IMR-90 (cell line): ENCODE measurements at regions not wholly inside any gene's neighbourhood (a gene's known extent, or its start where the extent isn't known, plus 50 kb on each side); places are given as distances from the start of the nearest gene placed in this dataset.

ENCODE experiments used
- ATAC-seq: fragments of 200-7000 bp; cut with Tn5 transposase; 2 replicates; pipeline ENCODE4 v1.9.1; 2020; ENCODE audit warnings: low read depth, mild to moderate bottlenecking, moderate library complexity
- BruUV-seq: library from RNA; stranded (reverse); fragments of 400-500 nt; replicated peaks from 2 replicates; lab custom pipeline; 2021; lab: Mats Ljungman, UMichigan
- CTCF ChIA-PET: fragments of 300-600 bp; formaldehyde crosslinking; extraction: SDS; loops from one replicate; lab custom pipeline; 2021; ENCODE audit warnings: antibody characterized with exemption; lab: Yijun Ruan, JAX
- POLR2A ChIA-PET: fragments of 300-600 bp; sonication (Branson Sonifier 250); formaldehyde crosslinking; loops from one replicate; lab custom pipeline; 2022; ENCODE audit warnings: antibody characterized with exemption; ENCODE audit not compliant: unreplicated experiment; lab: Charles Lee
- DNase-seq: peaks from one replicate; pipeline ENCODE4 v3.0.0; 2013
- H2AFZ ChIP-seq: replicated peaks from 2 replicates; pipeline ENCODE3; 2013; ENCODE audit warnings: low read length, mild to moderate bottlenecking; ENCODE audit not compliant: poor library complexity
- H2AK5ac ChIP-seq: 2 replicates; pipeline ENCODE4 v1.6.1; 2013; ENCODE audit warnings: low read depth, low read length, inconsistent platforms
- H2AK9ac ChIP-seq: replicated peaks from 2 replicates; pipeline ENCODE3; 2013; ENCODE audit warnings: mild to moderate bottlenecking, low read depth, low read length, moderate library complexity; ENCODE audit not compliant: poor library complexity
- H2BK120ac ChIP-seq: 2 replicates; pipeline ENCODE4 v1.6.1; 2013; ENCODE audit warnings: low read depth, low read length, inconsistent platforms
- H2BK15ac ChIP-seq: 3 replicates; pipeline ENCODE4 v1.6.1; 2013; ENCODE audit warnings: low read depth, low read length, inconsistent platforms
- H2BK20ac ChIP-seq: 2 replicates; pipeline ENCODE4 v1.6.1; 2013; ENCODE audit warnings: low read depth, mild to moderate bottlenecking, inconsistent platforms, low read length, moderate library complexity
- H2BK5ac ChIP-seq: 2 replicates; pipeline ENCODE4 v1.6.1; 2013; ENCODE audit warnings: mild to moderate bottlenecking, low read depth, low read length, inconsistent platforms; ENCODE audit not compliant: poor library complexity, severe bottlenecking
- H3K14ac ChIP-seq: replicated peaks from 2 replicates; pipeline ENCODE4 v1.6.1; 2013; ENCODE audit warnings: low read depth, low read length, inconsistent platforms
- H3K18ac ChIP-seq: 2 replicates; pipeline ENCODE4 v1.6.1; 2013; ENCODE audit warnings: low read depth, low read length, control low read depth
- H3K23ac ChIP-seq: 2 replicates; pipeline ENCODE4 v1.6.1; 2013; ENCODE audit warnings: low read depth, low read length, inconsistent platforms
- H3K27ac ChIP-seq: 2 replicates; pipeline ENCODE4 v1.5.1; 2013; ENCODE audit warnings: mild to moderate bottlenecking, control low read depth, low read length; ENCODE audit not compliant: insufficient read depth
- H3K27me3 ChIP-seq: 2 replicates; pipeline ENCODE4 v1.6.1; 2013; ENCODE audit warnings: low read length; ENCODE audit not compliant: control insufficient read depth, insufficient read depth
- H3K36me3 ChIP-seq: 2 replicates; pipeline ENCODE4 v1.6.1; 2013; ENCODE audit warnings: low read length, mixed read lengths; ENCODE audit not compliant: control insufficient read depth, insufficient read depth
- H3K4ac ChIP-seq: 2 replicates; pipeline ENCODE4 v1.6.1; 2013; ENCODE audit warnings: low read depth, low read length, inconsistent platforms
- H3K4me1 ChIP-seq: 2 replicates; pipeline ENCODE4 v1.6.1; 2013; ENCODE audit warnings: low read length, mixed read lengths; ENCODE audit not compliant: control insufficient read depth, insufficient read depth
- H3K4me2 ChIP-seq: 2 replicates; pipeline ENCODE4 v1.6.1; 2013; ENCODE audit warnings: low read depth, mild to moderate bottlenecking, control low read depth, low read length, moderate library complexity
- H3K4me3 ChIP-seq: 2 replicates; pipeline ENCODE4 v1.5.1; 2013; ENCODE audit warnings: low read depth, mild to moderate bottlenecking, control low read depth, low read length, moderate library complexity; ENCODE audit not compliant: insufficient read depth
- H3K56ac ChIP-seq: 2 replicates; pipeline ENCODE4 v1.6.1; 2013; ENCODE audit warnings: low read length, inconsistent platforms; ENCODE audit not compliant: insufficient read depth; ENCODE audit errors: extremely low read depth
- H3K79me1 ChIP-seq, 2 experiments: 2 replicates each; pipeline ENCODE4 v1.6.1; 2013; ENCODE audit warnings: low read length in 2 of 2, inconsistent platforms in 1 of 2, low read depth in 1 of 2
- H3K9ac ChIP-seq: 2 replicates; pipeline ENCODE4 v1.6.1; 2013; ENCODE audit warnings: low read depth, low read length, control low read depth
- H3K9me1 ChIP-seq: 2 replicates; pipeline ENCODE4 v1.6.1; 2013; ENCODE audit warnings: low read length, inconsistent platforms; ENCODE audit not compliant: insufficient read depth
- H3K9me3 ChIP-seq: 2 replicates; pipeline ENCODE4 v1.6.1; 2013; ENCODE audit warnings: low read length; ENCODE audit not compliant: control insufficient read depth, insufficient read depth
- H4K20me1 ChIP-seq: 2 replicates; pipeline ENCODE4 v1.6.1; 2013; ENCODE audit warnings: low read length, inconsistent platforms; ENCODE audit not compliant: insufficient read depth
- H4K5ac ChIP-seq: 2 replicates; pipeline ENCODE4 v1.6.1; 2013; ENCODE audit warnings: mild to moderate bottlenecking, low read depth, low read length, control low read depth
- H4K8ac ChIP-seq, 2 experiments: 2 replicates each; pipeline ENCODE4 v1.6.1; 2013; ENCODE audit warnings: low read depth in 2 of 2, low read length in 2 of 2, control low read depth in 1 of 2, inconsistent platforms in 1 of 2
- H4K91ac ChIP-seq: 2 replicates; pipeline ENCODE4 v1.6.1; 2013; ENCODE audit warnings: low read depth, low read length, inconsistent platforms; ENCODE audit not compliant: insufficient read depth
- CEBPB ChIP-seq: IDR thresholded peaks from 2 replicates; pipeline ENCODE4 v1.6.1; 2012; ENCODE audit warnings: low read depth, low read length, improper control_type of control experiment
- FOS ChIP-seq: fragments of 150-350 bp; IDR thresholded peaks from 2 replicates; pipeline ENCODE4 v1.6.1; 2016; ENCODE audit warnings: low read depth, low read length
- MAZ ChIP-seq: IDR thresholded peaks from 2 replicates; pipeline ENCODE4 v1.6.1; 2012; ENCODE audit warnings: low read depth, mild to moderate bottlenecking, low read length, improper control_type of control experiment, moderate library complexity, borderline replicate concordance
- MXI1 ChIP-seq: IDR thresholded peaks from 2 replicates; pipeline ENCODE4 v1.6.1; 2012; ENCODE audit warnings: low read depth, mild to moderate bottlenecking, low read length, moderate library complexity, borderline replicate concordance
- POLR2A ChIP-seq: IDR thresholded peaks from 2 replicates; pipeline ENCODE4 v1.6.1; 2012; ENCODE audit warnings: mild to moderate bottlenecking, low read depth, low read length
- RAD21 ChIP-seq: IDR thresholded peaks from 2 replicates; pipeline ENCODE4 v1.6.1; 2012; ENCODE audit warnings: low read length, improper control_type of control experiment
- RFX5 ChIP-seq: IDR thresholded peaks from 2 replicates; pipeline ENCODE4 v1.8.0; 2012; ENCODE audit warnings: low read depth, mild to moderate bottlenecking, low read length, moderate library complexity
- USF2 ChIP-seq: fragments of 150-350 bp; IDR thresholded peaks from 2 replicates; pipeline ENCODE4 v1.6.1; 2017; ENCODE audit warnings: mild to moderate bottlenecking, antibody characterized with exemption, low read length, low read depth
- WGBS, 2 experiments: methylation state at CpG; one replicate each; pipeline versions ENCODE4 v1.1.5 to v1.1.7; 2013; ENCODE audit warnings: missing lambda C conversion rate in 2 of 2; ENCODE audit not compliant: insufficient read length in 1 of 2; ENCODE audit errors: extremely low coverage in 2 of 2; 5-methylcytosine and 5-hydroxymethylcytosine counted together
- dilution Hi-C: fragments of 300-500 bp; cut with HindIII; formaldehyde crosslinking; loops from one replicate; pipeline ENCODE4 v1.14.3; 2018; ENCODE audit warnings: low sequenced_read_pairs; ENCODE audit not compliant: unreplicated experiment
- in situ Hi-C: fragments of 300-500 bp; cut with MboI; formaldehyde crosslinking; loops from 3 replicates; pipeline ENCODE4 v1.14.3; 2019; ENCODE audit warnings: low sequenced_read_pairs, inconsistent platforms, mixed read lengths
- intact Hi-C: fragments of 100-400 bp; cut with micrococcal nuclease; formaldehyde crosslinking; loops from 2 replicates; pipeline ENCODE4 v1.10.0; 2022
- TF ChIP-seq, protein P1 (sequence below): fragments of 150-350 bp; IDR thresholded peaks from 2 replicates; pipeline ENCODE4 v1.6.1; 2016; ENCODE audit warnings: low read depth, mild to moderate bottlenecking, low read length, moderate library complexity, borderline replicate concordance

- Histone ChIP-seq H4K5ac (no peak overlapping the region), H3K9me1 (no peaks in the 10 kb centered on the region), H2BK15ac (no peak overlapping the region), H4K8ac (no peak overlapping the region), H2AFZ (no peak overlapping the region), H3K36me3 (no peaks in the 10 kb centered on the region), H3K56ac (no peak overlapping the region), H3K79me1 (no peaks in the 10 kb centered on the region), H3K23ac (no peak overlapping the region), H3K4me1 (no peaks in the 10 kb centered on the region), H2BK120ac (no peak overlapping the region), H3K27me3 (no peaks in the 10 kb centered on the region), H2AK5ac (no peak overlapping the region), H3K9me3 (no peaks in the 10 kb centered on the region), H4K91ac (no peak overlapping the region), H4K20me1 (no peaks in the 10 kb centered on the region), H3K27ac (no peak overlapping the region), H3K9ac (no peak overlapping the region), H2AK9ac (no peak overlapping the region), H3K4me3 (no peak overlapping the region), H3K14ac (no peak overlapping the region), H3K4me2 (no peak overlapping the region), H3K18ac (no peak overlapping the region), H3K4ac (no peak overlapping the region), H2BK5ac (no peak overlapping the region), H2BK20ac (no peak overlapping the region)
- ChIA-PET CTCF (no interaction called here), POLR2A (no interaction called here)
- ATAC-seq: no peak
- DNase-seq: no peak
- TF ChIP-seq MAZ (no peak), CEBPB (no peak), RAD21 (no peak), POLR2A (no peak), MXI1 (no peak), FOS (no peak), RFX5 (no peak), USF2 (no peak)
- TF ChIP-seq, protein P1, sequence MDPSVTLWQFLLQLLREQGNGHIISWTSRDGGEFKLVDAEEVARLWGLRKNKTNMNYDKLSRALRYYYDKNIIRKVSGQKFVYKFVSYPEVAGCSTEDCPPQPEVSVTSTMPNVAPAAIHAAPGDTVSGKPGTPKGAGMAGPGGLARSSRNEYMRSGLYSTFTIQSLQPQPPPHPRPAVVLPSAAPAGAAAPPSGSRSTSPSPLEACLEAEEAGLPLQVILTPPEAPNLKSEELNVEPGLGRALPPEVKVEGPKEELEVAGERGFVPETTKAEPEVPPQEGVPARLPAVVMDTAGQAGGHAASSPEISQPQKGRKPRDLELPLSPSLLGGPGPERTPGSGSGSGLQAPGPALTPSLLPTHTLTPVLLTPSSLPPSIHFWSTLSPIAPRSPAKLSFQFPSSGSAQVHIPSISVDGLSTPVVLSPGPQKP: no peak
- no TSS peak for BruUV-seq
- dilution Hi-C loops (no loop called here), in situ Hi-C loops (no loop called here), intact Hi-C loops (no loop called here)
- no CpG with 5 or more reads among the region's 2 CpGs for WGBS, 2 experiments
Observed at GRCh38 chrX:94961730-94962129, 1287.7 kb downstream of the FAM133A start.
